ENCODE measurements at regions not wholly inside any gene's neighbourhood (a gene's known extent, or its start where the extent isn't known, plus 50 kb on each side); places are given as distances from the start of the nearest gene placed in this dataset.

DNA sequence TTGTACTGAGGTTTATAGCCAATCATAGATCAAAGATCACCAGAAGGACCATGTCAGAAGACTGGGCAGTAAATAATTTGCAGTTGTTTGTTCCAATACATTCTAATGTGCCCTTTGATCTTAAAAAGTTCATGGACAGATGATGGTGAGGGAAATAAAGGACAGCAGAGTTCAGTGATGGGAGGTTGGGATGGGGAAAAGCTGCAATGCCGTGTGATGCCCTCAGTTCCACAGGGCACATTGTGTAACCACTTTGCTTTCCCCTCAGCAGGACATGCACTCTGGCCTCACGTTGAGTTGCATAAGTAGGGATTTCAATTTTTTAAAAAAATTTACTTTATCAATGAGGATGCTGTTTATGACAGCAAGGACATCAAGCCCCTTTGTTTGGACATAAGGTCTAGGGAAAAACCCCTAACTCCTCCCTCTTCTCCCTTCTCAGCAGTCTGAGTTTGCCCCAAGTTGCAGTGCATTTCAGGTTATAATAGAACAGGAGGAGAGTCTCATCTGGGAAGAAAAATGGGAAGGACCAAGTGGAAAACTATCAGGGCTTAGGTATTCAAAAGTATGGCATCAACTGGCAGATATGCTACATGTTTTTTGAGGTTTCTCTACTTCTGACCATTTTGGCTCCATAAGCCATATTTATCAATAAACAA is 83.1 kb upstream of the TMED7 start (continued):
- TF ChIP-seq FOXO1 (CRISPR knock-in tag; IDR thresholded peaks at IDR 0.05) (peak; percentile 38; the same call in 1 of the 2 replicates), ARNTL (CRISPR knock-in tag; IDR thresholded peaks at IDR 0.05) (no peak), MZF1 (CRISPR knock-in tag; IDR thresholded peaks at IDR 0.05; ENCODE audit: borderline replicate concordance) (no peak), ZNF326 (CRISPR knock-in tag; IDR thresholded peaks at IDR 0.05; ENCODE audit: borderline replicate concordance) (no peak), TBX3 (IDR thresholded peaks at IDR 0.05; ENCODE audit: borderline replicate concordance) (no peak), ELF3 (CRISPR knock-in tag; IDR thresholded peaks at IDR 0.05) (no peak), ZNF75D (CRISPR knock-in tag; IDR thresholded peaks at IDR 0.05; ENCODE audit: borderline replicate concordance) (no peak), ZNF251 (CRISPR knock-in tag; IDR thresholded peaks at IDR 0.05) (no peak), ZFP1 (CRISPR knock-in tag; IDR thresholded peaks at IDR 0.05) (no peak), IRF2 (CRISPR knock-in tag; IDR thresholded peaks at IDR 0.05) (no peak), JARID2 (CRISPR knock-in tag; IDR thresholded peaks at IDR 0.05; ENCODE audit: insufficient replicate concordance) (no peak), ZBTB38 (CRISPR knock-in tag; IDR thresholded peaks at IDR 0.05) (no peak), NR1H2 (CRISPR knock-in tag; IDR thresholded peaks at IDR 0.05; ENCODE audit: borderline replicate concordance, low read depth) (no peak), ZNF678 (CRISPR knock-in tag; IDR thresholded peaks at IDR 0.05) (no peak)
- TF ChIP-seq, protein P1, sequence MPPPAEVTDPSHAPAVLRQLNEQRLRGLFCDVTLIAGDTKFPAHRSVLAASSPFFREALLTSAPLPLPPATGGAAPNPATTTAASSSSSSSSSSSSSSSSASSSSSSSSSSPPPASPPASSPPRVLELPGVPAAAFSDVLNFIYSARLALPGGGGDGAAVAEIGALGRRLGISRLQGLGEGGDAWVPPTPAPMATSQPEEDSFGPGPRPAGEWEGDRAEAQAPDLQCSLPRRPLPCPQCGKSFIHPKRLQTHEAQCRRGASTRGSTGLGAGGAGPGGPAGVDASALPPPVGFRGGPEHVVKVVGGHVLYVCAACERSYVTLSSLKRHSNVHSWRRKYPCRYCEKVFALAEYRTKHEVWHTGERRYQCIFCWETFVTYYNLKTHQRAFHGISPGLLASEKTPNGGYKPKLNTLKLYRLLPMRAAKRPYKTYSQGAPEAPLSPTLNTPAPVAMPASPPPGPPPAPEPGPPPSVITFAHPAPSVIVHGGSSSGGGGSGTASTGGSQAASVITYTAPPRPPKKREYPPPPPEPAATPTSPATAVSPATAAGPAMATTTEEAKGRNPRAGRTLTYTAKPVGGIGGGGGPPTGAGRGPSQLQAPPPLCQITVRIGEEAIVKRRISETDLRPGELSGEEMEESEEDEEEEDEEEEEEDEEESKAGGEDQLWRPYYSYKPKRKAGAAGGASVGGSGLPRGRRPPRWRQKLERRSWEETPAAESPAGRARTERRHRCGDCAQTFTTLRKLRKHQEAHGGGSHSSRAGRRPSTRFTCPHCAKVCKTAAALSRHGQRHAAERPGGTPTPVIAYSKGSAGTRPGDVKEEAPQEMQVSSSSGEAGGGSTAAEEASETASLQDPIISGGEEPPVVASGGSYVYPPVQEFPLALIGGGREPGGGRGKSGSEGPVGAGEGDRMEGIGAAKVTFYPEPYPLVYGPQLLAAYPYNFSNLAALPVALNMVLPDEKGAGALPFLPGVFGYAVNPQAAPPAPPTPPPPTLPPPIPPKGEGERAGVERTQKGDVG (CRISPR knock-in tag; IDR thresholded peaks at IDR 0.05; ENCODE audit: borderline replicate concordance), result no peak
- TF ChIP-seq, protein P2, sequence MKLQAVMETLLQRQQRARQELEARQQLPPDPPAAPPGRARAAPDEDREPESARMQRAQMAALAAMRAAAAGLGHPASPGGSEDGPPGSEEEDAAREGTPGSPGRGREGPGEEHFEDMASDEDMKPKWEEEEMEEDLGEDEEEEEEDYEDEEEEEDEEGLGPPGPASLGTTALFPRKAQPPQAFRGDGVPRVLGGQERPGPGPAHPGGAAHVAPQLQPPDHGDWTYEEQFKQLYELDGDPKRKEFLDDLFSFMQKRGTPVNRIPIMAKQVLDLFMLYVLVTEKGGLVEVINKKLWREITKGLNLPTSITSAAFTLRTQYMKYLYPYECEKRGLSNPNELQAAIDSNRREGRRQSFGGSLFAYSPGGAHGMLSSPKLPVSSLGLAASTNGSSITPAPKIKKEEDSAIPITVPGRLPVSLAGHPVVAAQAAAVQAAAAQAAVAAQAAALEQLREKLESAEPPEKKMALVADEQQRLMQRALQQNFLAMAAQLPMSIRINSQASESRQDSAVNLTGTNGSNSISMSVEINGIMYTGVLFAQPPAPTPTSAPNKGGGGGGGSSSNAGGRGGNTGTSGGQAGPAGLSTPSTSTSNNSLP (IDR thresholded peaks at IDR 0.05; ENCODE audit: low read depth, low read length), result peak; percentile 43; the same call in 1 of the 2 replicates
- TF ChIP-seq, protein P3, sequence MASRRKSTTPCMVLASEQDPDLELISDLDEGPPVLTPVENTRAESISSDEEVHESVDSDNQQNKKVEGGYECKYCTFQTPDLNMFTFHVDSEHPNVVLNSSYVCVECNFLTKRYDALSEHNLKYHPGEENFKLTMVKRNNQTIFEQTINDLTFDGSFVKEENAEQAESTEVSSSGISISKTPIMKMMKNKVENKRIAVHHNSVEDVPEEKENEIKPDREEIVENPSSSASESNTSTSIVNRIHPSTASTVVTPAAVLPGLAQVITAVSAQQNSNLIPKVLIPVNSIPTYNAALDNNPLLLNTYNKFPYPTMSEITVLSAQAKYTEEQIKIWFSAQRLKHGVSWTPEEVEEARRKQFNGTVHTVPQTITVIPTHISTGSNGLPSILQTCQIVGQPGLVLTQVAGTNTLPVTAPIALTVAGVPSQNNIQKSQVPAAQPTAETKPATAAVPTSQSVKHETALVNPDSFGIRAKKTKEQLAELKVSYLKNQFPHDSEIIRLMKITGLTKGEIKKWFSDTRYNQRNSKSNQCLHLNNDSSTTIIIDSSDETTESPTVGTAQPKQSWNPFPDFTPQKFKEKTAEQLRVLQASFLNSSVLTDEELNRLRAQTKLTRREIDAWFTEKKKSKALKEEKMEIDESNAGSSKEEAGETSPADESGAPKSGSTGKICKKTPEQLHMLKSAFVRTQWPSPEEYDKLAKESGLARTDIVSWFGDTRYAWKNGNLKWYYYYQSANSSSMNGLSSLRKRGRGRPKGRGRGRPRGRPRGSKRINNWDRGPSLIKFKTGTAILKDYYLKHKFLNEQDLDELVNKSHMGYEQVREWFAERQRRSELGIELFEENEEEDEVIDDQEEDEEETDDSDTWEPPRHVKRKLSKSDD (CRISPR knock-in tag; IDR thresholded peaks at IDR 0.05; ENCODE audit: low read depth), result 0 out of 2 replicates have a peak, but pooled peaks have one; percentile 30
- TF ChIP-seq, protein P4, sequence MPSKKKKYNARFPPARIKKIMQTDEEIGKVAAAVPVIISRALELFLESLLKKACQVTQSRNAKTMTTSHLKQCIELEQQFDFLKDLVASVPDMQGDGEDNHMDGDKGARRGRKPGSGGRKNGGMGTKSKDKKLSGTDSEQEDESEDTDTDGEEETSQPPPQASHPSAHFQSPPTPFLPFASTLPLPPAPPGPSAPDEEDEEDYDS (CRISPR knock-in tag; IDR thresholded peaks at IDR 0.05), result no peak

All from HepG2 (cell line).